ENCODE measurements at regions not wholly inside any gene's neighbourhood (a gene's known extent, or its start where the extent isn't known, plus 50 kb on each side); places are given as distances from the start of the nearest gene placed in this dataset.

GRCh38 chr2:23146011-23146410 lies 239.0 kb upstream of the KLHL29 start:
- TF ChIP-seq CTCF (IDR thresholded peaks at IDR 0.05; ENCODE audit: insufficient read depth in 1 of 2, low read depth in 1 of 2, low read length in 1 of 2, severe bottlenecking in 1 of 2, unreplicated experiment in 1 of 2) = no peak
- Mint-ChIP-seq H3K4me1 (ENCODE audit: low read depth, unreplicated experiment) (no peaks in the 10 kb centered on the region), H3K27me3 (ENCODE audit: insufficient read depth, unreplicated experiment) (peaks cover 8% of the 10 kb centered on the region), H3K27ac (ENCODE audit: unreplicated experiment) (no peak overlapping the region), H3K4me3 (ENCODE audit: unreplicated experiment) (no peak overlapping the region), H3K36me3 (ENCODE audit: insufficient read depth, unreplicated experiment) (no peaks in the 10 kb centered on the region), H3K9me3 (ENCODE audit: unreplicated experiment) (no peaks in the 10 kb centered on the region)
- H3K4me1 ChIP-seq = no peaks in the 10 kb centered on the region
- no peak overlapping the region for H3K4me3 ChIP-seq (ENCODE audit: low read depth, low read length)
- no peaks in the 10 kb centered on the region for H3K36me3 ChIP-seq (ENCODE audit: control insufficient read depth, insufficient read depth, low read length)
- ChIA-PET CTCF (no interaction called here), POLR2A (no interaction called here)
- H3K9me3 ChIP-seq = no peaks in the 10 kb centered on the region
- no TSS peak for BruUV-seq (replicated peaks)
- intact Hi-C loops (cut with micrococcal nuclease; ENCODE audit: unreplicated experiment) = loop anchor here (5.0 kb wide), 1 partner anchor 316 kb away; no protein-coding TSS in a partner anchor
- DNase-seq = no peak
- H3K27me3 ChIP-seq (replicated peaks; ENCODE audit: control insufficient read depth, insufficient read depth, low read length) = no peaks in the 10 kb centered on the region

- Histone ChIP-seq H3K4me3 (ENCODE audit: low read depth, low read length) (no peak overlapping the region), H3K27me3 (replicated peaks; ENCODE audit: control insufficient read depth, insufficient read depth, low read length) (no peaks in the 10 kb centered on the region), H3K36me3 (ENCODE audit: control insufficient read depth, insufficient read depth, low read length) (no peaks in the 10 kb centered on the region), H3K9me3 (no peaks in the 10 kb centered on the region), H3K4me1 (no peaks in the 10 kb centered on the region)
- TF ChIP-seq CTCF (IDR thresholded peaks at IDR 0.05; ENCODE audit: insufficient read depth in 1 of 2, low read depth in 1 of 2, low read length in 1 of 2, severe bottlenecking in 1 of 2, unreplicated experiment in 1 of 2) = no peak
- no peaks in the 10 kb centered on the region for H3K4me1 Mint-ChIP-seq (ENCODE audit: low read depth, unreplicated experiment)
- H3K4me3 Mint-ChIP-seq (ENCODE audit: unreplicated experiment) = no peak overlapping the region
- no peak overlapping the region for H3K27ac Mint-ChIP-seq (ENCODE audit: unreplicated experiment)
- ChIA-PET POLR2A (no interaction called here), CTCF (no interaction called here)
- DNase-seq = no peak
- BruUV-seq (replicated peaks) = no TSS peak
- intact Hi-C loops (cut with micrococcal nuclease; ENCODE audit: unreplicated experiment) = loop anchor here (5.0 kb wide), 1 partner anchor 314 kb away; no protein-coding TSS in a partner anchor
- no peaks in the 10 kb centered on the region for H3K36me3 Mint-ChIP-seq (ENCODE audit: insufficient read depth, unreplicated experiment)
- H3K9me3 Mint-ChIP-seq (ENCODE audit: unreplicated experiment) = no peaks in the 10 kb centered on the region
- H3K27me3 Mint-ChIP-seq (ENCODE audit: insufficient read depth, unreplicated experiment) = peaks cover 15% of the 10 kb centered on the region
These were observed 236.6 kb upstream of the KLHL29 start for GRCh38 chr2:23148342-23148741.

- no peaks in the 10 kb centered on the region for H3K9me3 Mint-ChIP-seq (ENCODE audit: unreplicated experiment)
- H3K36me3 Mint-ChIP-seq (ENCODE audit: insufficient read depth, unreplicated experiment) = no peaks in the 10 kb centered on the region
- TF ChIP-seq CTCF (IDR thresholded peaks at IDR 0.05; ENCODE audit: insufficient read depth in 1 of 2, low read depth in 1 of 2, low read length in 1 of 2, severe bottlenecking in 1 of 2, unreplicated experiment in 1 of 2) = no peak
- no peaks in the 10 kb centered on the region for H3K27me3 ChIP-seq (replicated peaks; ENCODE audit: control insufficient read depth, insufficient read depth, low read length)
- H3K27ac Mint-ChIP-seq (ENCODE audit: unreplicated experiment) = no peak overlapping the region
- H3K4me1 Mint-ChIP-seq (ENCODE audit: low read depth, unreplicated experiment) = no peaks in the 10 kb centered on the region
- CTCF ChIA-PET = no interaction called here
- no TSS peak for BruUV-seq (replicated peaks)
- no peaks in the 10 kb centered on the region for H3K36me3 ChIP-seq (ENCODE audit: control insufficient read depth, insufficient read depth, low read length)
- no peak overlapping the region for H3K4me3 Mint-ChIP-seq (ENCODE audit: unreplicated experiment)
- peaks cover 16% of the 10 kb centered on the region for H3K27me3 Mint-ChIP-seq (ENCODE audit: insufficient read depth, unreplicated experiment)
- POLR2A ChIA-PET = no interaction called here
- DNase-seq = no peak
- no peaks in the 10 kb centered on the region for H3K4me1 ChIP-seq
- no peaks in the 10 kb centered on the region for H3K9me3 ChIP-seq
- intact Hi-C loops (cut with micrococcal nuclease; ENCODE audit: unreplicated experiment) = loop anchor here (5.0 kb wide), 1 partner anchor 313 kb away; no protein-coding TSS in a partner anchor
- H3K4me3 ChIP-seq (ENCODE audit: low read depth, low read length) = no peak overlapping the region
These were observed 235.2 kb upstream of the KLHL29 start for GRCh38 chr2:23149777-23150176.

Measured in Caco-2 (cell line).